HCT116 (cell line): ENCODE measurements at regions not wholly inside any gene's neighbourhood (a gene's known extent, or its start where the extent isn't known, plus 50 kb on each side); places are given as distances from the start of the nearest gene placed in this dataset.

Source experiments
- ATAC-seq: fragments of 200-7000 bp; cut with Tn5 transposase; 2 replicates; pipeline ENCODE4 v1.9.1; 2020; ENCODE audit warnings: mild to moderate bottlenecking, moderate library complexity
- BruUV-seq: library from RNA; stranded (reverse); fragments of 400-500 nt; replicated peaks from 2 replicates; lab custom pipeline; 2021; lab: Mats Ljungman, UMichigan
- CTCF ChIA-PET: fragments of 300-600 bp; sonication (Branson Sonifier 250); formaldehyde crosslinking; loops from one replicate; lab custom pipeline; 2021; ENCODE audit warnings: antibody characterized with exemption; lab: Charles Lee
- POLR2A ChIA-PET: fragments of 300-600, 350-600 bp; sonication (Branson Sonifier 250); formaldehyde crosslinking; loops from one replicate; lab custom pipeline; 2021; ENCODE audit warnings: antibody characterized with exemption; lab: Charles Lee
- RAD21 ChIA-PET, 2 experiments: fragments of 300-600 bp; sonication (Branson Sonifier 250); formaldehyde crosslinking; loops; one replicate each; lab custom pipeline; 2023; ENCODE audit warnings: low total read pairs in 2 of 2; ENCODE audit not compliant: uncharacterized antibody in 2 of 2, unreplicated experiment in 2 of 2, low non-redundant PET in 1 of 2; lab: Charles Lee
- DNase-seq: peaks from one replicate; pipeline ENCODE4 v3.0.0-alpha.2; 2010; ENCODE audit warnings: low read depth, low spot score
- H2AFZ ChIP-seq: fragments of 200-600 bp; shearing (Covaris generic), sonication (generic); 2 replicates; pipeline ENCODE4 v1.6.1; 2017; ENCODE audit warnings: low read depth, mixed run types, mixed read lengths, antibody characterized with exemption, low read length; ENCODE audit not compliant: poor library complexity, severe bottlenecking
- H3K27ac ChIP-seq: 2 replicates; pipeline ENCODE4 v1.5.1; 2012; ENCODE audit warnings: low read depth, low read length
- H3K27me3 ChIP-seq: fragments of 200-600 bp; sonication (generic); 2 replicates; pipeline ENCODE4 v1.6.1; 2016; ENCODE audit warnings: mixed run types, low read length, mixed read lengths; ENCODE audit not compliant: insufficient read depth
- H3K36me3 ChIP-seq, 2 experiments: fragments of 200-500 bp in 1 of 2; fragments of 200-600 bp in 1 of 2; sonication (Bioruptor generic) in 1 of 2; sonication (generic) in 1 of 2; 2 replicates each; pipeline versions ENCODE4 v1.5.1 to v1.6.1; 2014 to 2016; ENCODE audit warnings: low read length in 2 of 2, inconsistent platforms in 1 of 2, mixed read lengths in 1 of 2, mixed run types in 1 of 2; ENCODE audit not compliant: insufficient read depth in 2 of 2, control insufficient read depth in 1 of 2
- H3K4me1 ChIP-seq, 2 experiments: fragments of 200-600 bp in 1 of 2; sonication (generic) in 1 of 2; 2 replicates each; pipeline versions ENCODE4 v1.5.1 to v1.6.1; 2012 to 2017; ENCODE audit warnings: low read length in 2 of 2, inconsistent platforms in 1 of 2, mild to moderate bottlenecking in 1 of 2, mixed read lengths in 1 of 2, mixed run types in 1 of 2, moderate library complexity in 1 of 2; ENCODE audit not compliant: insufficient read depth in 2 of 2, control insufficient read depth in 1 of 2
- H3K4me2 ChIP-seq: fragments of 200-600 bp; sonication (generic); 2 replicates; pipeline ENCODE4 v1.6.1; 2017; ENCODE audit warnings: mixed run types, low read length, mixed read lengths
- H3K4me3 ChIP-seq, 2 experiments: fragments of 200-600 bp in 1 of 2; sonication (generic) in 1 of 2; replicated peaks in 1 of 2; 2 replicates each; pipeline ENCODE4 v1.5.1; 2011 to 2016; ENCODE audit warnings: low read length in 2 of 2, control low read depth in 1 of 2, low read depth in 1 of 2, mild to moderate bottlenecking in 1 of 2, mixed read lengths in 1 of 2, mixed run types in 1 of 2
- H3K79me2 ChIP-seq: fragments of 200-600 bp; sonication (generic); 2 replicates; pipeline ENCODE4 v1.6.1; 2017; ENCODE audit warnings: mild to moderate bottlenecking, mixed run types, low read length, moderate library complexity, mixed read lengths; ENCODE audit not compliant: insufficient read depth
- H3K9ac ChIP-seq: fragments of 200-600 bp; sonication (generic); 2 replicates; pipeline ENCODE4 v1.6.1; 2016; ENCODE audit warnings: low read length, mixed read lengths
- H3K9me2 ChIP-seq: fragments of 200-600 bp; sonication (generic), shearing (Covaris generic); 2 replicates; pipeline ENCODE4 v1.6.1; 2017; ENCODE audit warnings: mixed run types, mild to moderate bottlenecking, moderate library complexity; ENCODE audit not compliant: insufficient read depth
- H3K9me3 ChIP-seq, 2 experiments: fragments of 200-500 bp in 1 of 2; fragments of 200-600 bp in 1 of 2; sonication (Bioruptor generic) in 1 of 2; sonication (generic) in 1 of 2; 2 replicates each; pipeline ENCODE4 v1.6.1; 2014 to 2017; ENCODE audit warnings: low read length in 2 of 2, mixed read lengths in 2 of 2, inconsistent platforms in 1 of 2, low read depth in 1 of 2, mild to moderate bottlenecking in 1 of 2, mixed run types in 1 of 2, moderate library complexity in 1 of 2; ENCODE audit not compliant: control insufficient read depth in 1 of 2, insufficient read depth in 1 of 2
- H4K20me1 ChIP-seq: fragments of 200-600 bp; sonication (generic), shearing (Covaris generic); 2 replicates; pipeline ENCODE4 v1.6.1; 2017; ENCODE audit warnings: mixed run types, mild to moderate bottlenecking, moderate library complexity; ENCODE audit not compliant: insufficient read depth
- CBX3 ChIP-seq: IDR thresholded peaks from 2 replicates; pipeline ENCODE4 v1.6.1; 2012; ENCODE audit warnings: low read depth
- CEBPB ChIP-seq: IDR thresholded peaks from 2 replicates; pipeline ENCODE4 v1.6.1; 2012; ENCODE audit warnings: low read depth
- CTCF ChIP-seq, 3 experiments: fragments of 200-600 bp in 1 of 3; sonication (generic) in 1 of 3; IDR thresholded peaks in 2 of 3; conservative IDR thresholded peaks in 1 of 3; 2 replicates each; pipeline ENCODE4 v1.5.1; 2012 to 2017; ENCODE audit warnings: low read depth in 2 of 3, low read length in 2 of 3, antibody characterized with exemption in 1 of 3, borderline replicate concordance in 1 of 3, control low read depth in 1 of 3, mild to moderate bottlenecking in 1 of 3, mixed read lengths in 1 of 3, mixed run types in 1 of 3, moderate library complexity in 1 of 3; ENCODE audit not compliant: insufficient read depth in 1 of 3
- EGR1 ChIP-seq: IDR thresholded peaks from 2 replicates; pipeline ENCODE4 v1.6.1; 2012; ENCODE audit warnings: low read depth
- EZH2phosphoT487 ChIP-seq: fragments of 200-600 bp; IDR thresholded peaks from 2 replicates; pipeline ENCODE4 v1.6.1; 2018; ENCODE audit warnings: antibody characterized with exemption, borderline replicate concordance
- FOSL1 ChIP-seq: IDR thresholded peaks from 2 replicates; pipeline ENCODE4 v1.6.1; 2012; ENCODE audit warnings: low read depth
- JUND ChIP-seq: IDR thresholded peaks from 2 replicates; pipeline ENCODE4 v1.6.1; 2012
- POLR2A ChIP-seq: IDR thresholded peaks from 2 replicates; pipeline ENCODE4 v1.7.0; 2011; ENCODE audit warnings: borderline replicate concordance; ENCODE audit not compliant: insufficient read depth, insufficient read length; ENCODE audit errors: extremely low read depth
- POLR2AphosphoS5 ChIP-seq: IDR thresholded peaks from 2 replicates; pipeline ENCODE4 v1.6.1; 2011; ENCODE audit warnings: mild to moderate bottlenecking, low read depth, low read length, moderate library complexity
- RAD21 ChIP-seq: IDR thresholded peaks from 2 replicates; pipeline ENCODE4 v1.6.1; 2012; ENCODE audit warnings: low read depth, mild to moderate bottlenecking
- REST ChIP-seq: IDR thresholded peaks from 2 replicates; pipeline ENCODE4 v1.6.1; 2012; ENCODE audit warnings: low read depth
- SIN3A ChIP-seq: IDR thresholded peaks from 2 replicates; pipeline ENCODE4 v1.6.1; 2012; ENCODE audit warnings: low read depth
- SP1 ChIP-seq: IDR thresholded peaks from 2 replicates; pipeline ENCODE4 v1.6.1; 2012; ENCODE audit warnings: low read depth
- SRF ChIP-seq: IDR thresholded peaks from 2 replicates; pipeline ENCODE4 v1.6.1; 2012; ENCODE audit warnings: low read depth
- TCF7L2 ChIP-seq: IDR thresholded peaks from 2 replicates; pipeline ENCODE4 v1.7.0; 2011; ENCODE audit warnings: borderline replicate concordance, inconsistent platforms; ENCODE audit not compliant: insufficient read depth, insufficient read length; ENCODE audit errors: extremely low read depth
- YY1 ChIP-seq: IDR thresholded peaks from 2 replicates; pipeline ENCODE4 v1.6.1; 2011; ENCODE audit warnings: low read length, low read depth, moderate library complexity, mild to moderate bottlenecking; ENCODE audit not compliant: insufficient replicate concordance; ENCODE audit errors: extremely low read depth
- ZFX ChIP-seq: fragments of 450-650 bp; IDR thresholded peaks from 2 replicates; pipeline ENCODE4 v1.6.1; 2017
- ZNF274 ChIP-seq: fragments of 200-500 bp; sonication (Bioruptor generic); IDR thresholded peaks from 2 replicates; pipeline ENCODE4 v1.6.1; 2014; ENCODE audit warnings: mild to moderate bottlenecking, low read depth, low read length, inconsistent platforms
- intact Hi-C: fragments of 100-400 bp; cut with micrococcal nuclease; formaldehyde crosslinking; loops from 2 replicates; pipeline ENCODE4 v1.10.0; 2022
- TF ChIP-seq, protein P1 (sequence below): IDR thresholded peaks from 2 replicates; pipeline ENCODE4 v1.6.1; 2011; ENCODE audit warnings: mild to moderate bottlenecking, low read length, moderate library complexity; ENCODE audit not compliant: insufficient replicate concordance; ENCODE audit errors: extremely low read depth

- ChIA-PET CTCF (no interaction called here), POLR2A (no interaction called here), RAD21 (no interaction called here)
- no peak for ATAC-seq
- Histone ChIP-seq H3K36me3 (no peaks in the 10 kb centered on the region; a peak in 1 of 4 replicates), H3K27ac (no peak overlapping the region), H4K20me1 (no peaks in the 10 kb centered on the region), H3K9ac (no peak overlapping the region), H3K4me1 (no peaks in the 10 kb centered on the region), H3K9me3 (peaks cover 7 to 26% of the 10 kb centered on the region in 2 experiments; a peak in 2 of 4 replicates), H3K4me2 (no peak overlapping the region), H3K9me2 (no peaks in the 10 kb centered on the region), H3K79me2 (no peaks in the 10 kb centered on the region), H3K4me3 (no peak overlapping the region), H3K27me3 (no peaks in the 10 kb centered on the region), H2AFZ (no peak overlapping the region)
- no TSS peak for BruUV-seq
- no peak for TF ChIP-seq CBX3
- no peak for TF ChIP-seq RAD21
- TF ChIP-seq CTCF (IDR thresholded peaks at IDR 0.05 in 2 of 3, conservative IDR thresholded peaks at IDR 0.05 in 1 of 3; ENCODE audit: borderline replicate concordance in 1 of 3, insufficient read depth in 1 of 3, low read depth in 2 of 3, low read length in 2 of 3): no peak
- no peak for TF ChIP-seq ZNF274
- TF ChIP-seq TCF7L2: no peak
- TF ChIP-seq ZFX: no peak
- no peak for TF ChIP-seq YY1
- no peak for TF ChIP-seq EGR1
- TF ChIP-seq POLR2AphosphoS5: no peak
- no peak for TF ChIP-seq EZH2phosphoT487
- TF ChIP-seq SIN3A: no peak
- no peak for TF ChIP-seq SRF
- TF ChIP-seq POLR2A: no peak
- TF ChIP-seq, protein P1, sequence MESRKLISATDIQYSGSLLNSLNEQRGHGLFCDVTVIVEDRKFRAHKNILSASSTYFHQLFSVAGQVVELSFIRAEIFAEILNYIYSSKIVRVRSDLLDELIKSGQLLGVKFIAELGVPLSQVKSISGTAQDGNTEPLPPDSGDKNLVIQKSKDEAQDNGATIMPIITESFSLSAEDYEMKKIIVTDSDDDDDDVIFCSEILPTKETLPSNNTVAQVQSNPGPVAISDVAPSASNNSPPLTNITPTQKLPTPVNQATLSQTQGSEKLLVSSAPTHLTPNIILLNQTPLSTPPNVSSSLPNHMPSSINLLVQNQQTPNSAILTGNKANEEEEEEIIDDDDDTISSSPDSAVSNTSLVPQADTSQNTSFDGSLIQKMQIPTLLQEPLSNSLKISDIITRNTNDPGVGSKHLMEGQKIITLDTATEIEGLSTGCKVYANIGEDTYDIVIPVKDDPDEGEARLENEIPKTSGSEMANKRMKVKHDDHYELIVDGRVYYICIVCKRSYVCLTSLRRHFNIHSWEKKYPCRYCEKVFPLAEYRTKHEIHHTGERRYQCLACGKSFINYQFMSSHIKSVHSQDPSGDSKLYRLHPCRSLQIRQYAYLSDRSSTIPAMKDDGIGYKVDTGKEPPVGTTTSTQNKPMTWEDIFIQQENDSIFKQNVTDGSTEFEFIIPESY: no peak
- TF ChIP-seq CEBPB: no peak
- TF ChIP-seq FOSL1: no peak
- TF ChIP-seq SP1: no peak
- TF ChIP-seq JUND: no peak
- no peak for TF ChIP-seq REST
- DNase-seq: no peak
- intact Hi-C loops: no loop called here
Measured at GRCh38 chr4:66662620-66663019, 882.7 kb downstream of the CENPC start.
